ENCODE measurements at regions not wholly inside any gene's neighbourhood (a gene's known extent, or its start where the extent isn't known, plus 50 kb on each side); places are given as distances from the start of the nearest gene placed in this dataset.

DNA sequence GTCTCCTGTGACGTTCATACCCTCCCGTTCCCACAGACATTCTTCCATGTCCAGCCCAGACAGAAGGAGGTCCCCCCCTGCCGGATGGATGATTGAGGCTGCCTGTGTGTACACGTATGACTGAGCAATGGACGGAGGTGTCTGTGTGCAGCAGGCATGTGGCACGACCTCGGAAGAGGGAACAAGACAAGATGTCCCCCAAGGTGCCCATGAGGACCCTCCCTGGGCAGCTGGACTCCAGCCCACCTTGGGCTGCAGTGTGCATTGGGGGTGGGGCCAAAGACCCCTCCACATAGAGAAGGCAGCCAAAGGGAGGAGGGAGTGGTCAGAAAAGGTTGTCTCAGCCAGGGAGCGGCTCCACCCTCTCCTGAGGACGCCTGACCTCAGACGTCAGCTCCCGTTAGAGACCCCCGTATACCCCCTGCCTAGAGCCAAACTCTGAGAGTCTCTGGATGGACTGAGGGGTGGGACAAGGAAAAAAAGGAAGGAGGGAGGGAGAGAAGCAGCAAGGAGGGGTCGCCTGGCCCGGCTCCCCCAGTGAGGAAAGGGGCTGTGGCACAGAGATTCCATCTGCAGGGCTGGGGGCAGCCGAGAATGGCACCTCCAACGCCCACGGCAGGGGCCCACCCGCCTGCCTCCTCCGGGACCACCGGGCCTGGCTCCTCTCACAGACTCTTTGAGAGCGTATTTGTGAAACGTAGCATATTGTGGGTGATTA, 92.9 kb upstream of the BHLHE23 start:
- no peaks in the 10 kb centered on the region for H3K9me3 ChIP-seq (ENCODE audit: low read length)
- no peak overlapping the region for H3K4me3 ChIP-seq (replicated peaks in 1 of 3; ENCODE audit: insufficient read depth in 1 of 3, low read depth in 2 of 3, low read length in 3 of 3)
- H3K27ac ChIP-seq (ENCODE audit: extremely low read length, insufficient read depth, low read length), result no peak overlapping the region
- ATAC-seq, result no peak
- in situ Hi-C loops (cut with HindIII; ENCODE audit: extremely low pct_ligation_motif_present, low pct_unique_long_range_greater_than_20kb) (no loop called here), intact Hi-C loops (cut with micrococcal nuclease; ENCODE audit: unreplicated experiment) (no loop called here)
- peaks cover 9% of the 10 kb centered on the region; the same call in 1 of the 2 replicates for H3K4me1 ChIP-seq (ENCODE audit: insufficient read depth, low read length)
- H3K9ac ChIP-seq (ENCODE audit: insufficient read depth, low read depth, low read length), result no peak overlapping the region
- TF ChIP-seq HDAC6 (IDR thresholded peaks at IDR 0.05; ENCODE audit: low read depth, low read length), result no peak
- TF ChIP-seq CTCF (CRISPR knock-in tag; IDR thresholded peaks at IDR 0.05), result peak; percentile 35; the same call in 1 of the 2 replicates
- no peak for TF ChIP-seq THAP7 (CRISPR knock-in tag; IDR thresholded peaks at IDR 0.05)
- no peak overlapping the region for H3K4me2 ChIP-seq (ENCODE audit: low read depth, low read length)
- no peaks in the 10 kb centered on the region for H3K79me2 ChIP-seq (ENCODE audit: insufficient read depth, low read length)
- H4K20me1 ChIP-seq (ENCODE audit: insufficient read depth, low read length), result peaks cover 18% of the 10 kb centered on the region; the same call in 1 of the 2 replicates
- 8% methylated on average over 22 of the region's 22 CpGs for WGBS (ENCODE audit: low lambda C conversion rate)
- no peaks in the 10 kb centered on the region for H3K36me3 ChIP-seq (replicated peaks in 1 of 2; ENCODE audit: control insufficient read depth in 1 of 2, insufficient read depth in 2 of 2, low read length in 2 of 2)
- peaks cover 28 to 64% of the 10 kb centered on the region in 2 experiments for H3K27me3 ChIP-seq (ENCODE audit: control insufficient read depth in 1 of 2, insufficient read depth in 2 of 2, low read length in 2 of 2)
- POLR2A ChIA-PET, result no interaction called here
- FAIRE-seq, result no peak
- CTCF ChIA-PET (ENCODE audit: low intra/inter-chr PET ratio, low total read pairs), result no interaction called here
- H2AFZ ChIP-seq (ENCODE audit: low read length), result no peak overlapping the region
- DNase-seq (ENCODE audit: low spot score), result no peak
- no TSS peak for BruUV-seq (replicated peaks)

DNA sequence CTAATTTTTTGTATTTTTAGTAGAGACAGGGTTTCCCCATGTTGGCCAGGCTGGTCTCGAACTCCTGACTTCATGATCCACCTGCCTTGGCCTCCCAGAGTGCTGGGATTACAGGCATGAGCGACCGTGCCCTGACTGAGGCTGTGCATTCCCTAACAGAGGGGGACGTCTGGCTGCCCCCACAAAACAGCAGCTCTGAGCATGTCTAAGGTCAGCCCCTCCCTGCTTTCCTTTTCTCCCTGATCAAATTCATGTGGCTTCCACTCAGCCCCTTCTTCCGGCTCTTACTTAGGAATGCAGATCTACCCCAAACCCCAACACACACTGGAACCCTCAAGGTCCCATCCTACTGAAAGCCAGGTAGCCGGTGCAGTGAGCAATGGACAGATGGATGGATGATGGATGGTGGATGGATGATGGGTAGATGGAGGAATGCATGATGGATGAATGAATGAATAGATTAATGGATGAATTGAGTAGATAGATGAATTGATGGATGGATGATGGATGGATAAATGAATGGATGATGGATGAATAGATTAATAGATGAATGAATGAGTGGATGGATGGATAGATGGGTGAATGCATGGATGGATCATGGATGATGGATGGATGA, 91.5 kb upstream of the BHLHE23 start:
- no peaks in the 10 kb centered on the region for H3K36me3 ChIP-seq (replicated peaks in 1 of 2; ENCODE audit: control insufficient read depth in 1 of 2, insufficient read depth in 2 of 2, low read length in 2 of 2)
- no peak overlapping the region for H3K9ac ChIP-seq (ENCODE audit: insufficient read depth, low read depth, low read length)
- peaks cover 12% of the 10 kb centered on the region; the same call in 1 of the 2 replicates for H4K20me1 ChIP-seq (ENCODE audit: insufficient read depth, low read length)
- peaks cover 9% of the 10 kb centered on the region; the same call in 1 of the 2 replicates for H3K4me1 ChIP-seq (ENCODE audit: insufficient read depth, low read length)
- no peak overlapping the region for H2AFZ ChIP-seq (ENCODE audit: low read length)
- in situ Hi-C loops (cut with HindIII; ENCODE audit: extremely low pct_ligation_motif_present, low pct_unique_long_range_greater_than_20kb), result no loop called here
- H3K4me2 ChIP-seq (ENCODE audit: low read depth, low read length), result no peak overlapping the region
- intact Hi-C loops (cut with micrococcal nuclease; ENCODE audit: unreplicated experiment), result no loop called here
- ChIA-PET POLR2A (no interaction called here), CTCF (ENCODE audit: low intra/inter-chr PET ratio, low total read pairs) (no interaction called here)
- 11% methylated on average over 6 of the region's 6 CpGs for WGBS (ENCODE audit: low lambda C conversion rate)
- peaks cover 32 to 59% of the 10 kb centered on the region in 2 experiments for H3K27me3 ChIP-seq (ENCODE audit: control insufficient read depth in 1 of 2, insufficient read depth in 2 of 2, low read length in 2 of 2)
- H3K9me3 ChIP-seq (ENCODE audit: low read length), result no peaks in the 10 kb centered on the region
- FAIRE-seq, result no peak
- no peaks in the 10 kb centered on the region for H3K79me2 ChIP-seq (ENCODE audit: insufficient read depth, low read length)
- H3K27ac ChIP-seq (ENCODE audit: extremely low read length, insufficient read depth, low read length), result no peak overlapping the region
- no TSS peak for BruUV-seq (replicated peaks)
- no peak overlapping the region for H3K4me3 ChIP-seq (replicated peaks in 1 of 3; ENCODE audit: insufficient read depth in 1 of 3, low read depth in 2 of 3, low read length in 3 of 3)
- DNase-seq (ENCODE audit: low spot score), result no peak
- no peak for ATAC-seq
- TF ChIP-seq, protein P1, sequence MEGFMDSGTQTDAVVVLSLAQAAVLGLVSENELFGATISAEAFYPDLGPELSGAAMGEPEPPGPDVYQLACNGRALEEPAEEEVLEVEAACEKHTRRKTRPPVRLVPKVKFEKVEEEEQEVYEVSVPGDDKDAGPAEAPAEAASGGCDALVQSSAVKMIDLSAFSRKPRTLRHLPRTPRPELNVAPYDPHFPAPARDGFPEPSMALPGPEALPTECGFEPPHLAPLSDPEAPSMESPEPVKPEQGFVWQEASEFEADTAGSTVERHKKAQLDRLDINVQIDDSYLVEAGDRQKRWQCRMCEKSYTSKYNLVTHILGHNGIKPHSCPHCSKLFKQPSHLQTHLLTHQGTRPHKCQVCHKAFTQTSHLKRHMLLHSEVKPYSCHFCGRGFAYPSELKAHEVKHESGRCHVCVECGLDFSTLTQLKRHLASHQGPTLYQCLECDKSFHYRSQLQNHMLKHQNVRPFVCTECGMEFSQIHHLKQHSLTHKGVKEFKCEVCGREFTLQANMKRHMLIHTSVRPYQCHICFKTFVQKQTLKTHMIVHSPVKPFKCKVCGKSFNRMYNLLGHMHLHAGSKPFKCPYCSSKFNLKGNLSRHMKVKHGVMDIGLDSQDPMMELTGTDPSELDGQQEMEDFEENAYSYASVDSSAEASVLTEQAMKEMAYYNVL (CRISPR knock-in tag; IDR thresholded peaks at IDR 0.05; ENCODE audit: borderline replicate concordance), result no peak
- no peak for TF ChIP-seq ELK4 (CRISPR knock-in tag; IDR thresholded peaks at IDR 0.05; ENCODE audit: borderline replicate concordance)
- no peak for TF ChIP-seq ZGPAT (CRISPR knock-in tag; IDR thresholded peaks at IDR 0.05)
- TF ChIP-seq SKI (IDR thresholded peaks at IDR 0.05; ENCODE audit: partially characterized antibody), result no peak
- TF ChIP-seq CHD2 (IDR thresholded peaks at IDR 0.05; ENCODE audit: low read depth, low read length), result no peak
- no peak for TF ChIP-seq RNF2 (conservative IDR thresholded peaks at IDR 0.05; ENCODE audit: low read depth)

All from HepG2 (cell line).